HEK293 (cell line): ENCODE measurements at regions not wholly inside any gene's neighbourhood (a gene's known extent, or its start where the extent isn't known, plus 50 kb on each side); places are given as distances from the start of the nearest gene placed in this dataset.

Experiments used
- CTCF ChIA-PET: fragments of 350-600 bp; formaldehyde crosslinking; extraction: SDS; loops from one replicate; lab custom pipeline; 2021; ENCODE audit warnings: antibody characterized with exemption; lab: Yijun Ruan, JAX
- POLR2A ChIA-PET: fragments of 300-600 bp; formaldehyde crosslinking; extraction: SDS; loops from one replicate; lab custom pipeline; 2020; ENCODE audit warnings: antibody characterized with exemption, inconsistent platforms; lab: Yijun Ruan, JAX
- H3K27ac ChIP-seq: fragments of 200-500 bp; sonication (Bioruptor generic); 2 replicates; pipeline ENCODE4 v1.5.1; 2014; ENCODE audit warnings: low read depth, low read length, control low read depth, inconsistent platforms; ENCODE audit errors: extremely low read depth
- H3K36me3 ChIP-seq, 2 experiments: fragments of 200-500 bp in 1 of 2; sonication (Bioruptor generic) in 1 of 2; 1 replicate in 1 of 2; 2 replicates in 1 of 2; pipeline ENCODE4 v1.5.1; 2014 to 2017; ENCODE audit warnings: inconsistent platforms in 2 of 2, low read length in 2 of 2; ENCODE audit not compliant: control insufficient read depth in 2 of 2, insufficient read depth in 1 of 2
- H3K4me1 ChIP-seq: fragments of 200-500 bp; sonication (Bioruptor generic); 2 replicates; pipeline ENCODE4 v1.5.1; 2014; ENCODE audit warnings: mild to moderate bottlenecking, low read length, inconsistent platforms; ENCODE audit not compliant: control insufficient read depth, insufficient read depth
- H3K4me3 ChIP-seq: 2 replicates; pipeline ENCODE4 v1.5.1; 2011; ENCODE audit warnings: low read depth, mild to moderate bottlenecking, control low read depth, low read length, moderate library complexity
- H3K9me3 ChIP-seq: fragments of 200-500 bp; sonication (Bioruptor generic); 2 replicates; pipeline ENCODE4 v1.5.1; 2014; ENCODE audit warnings: low read depth, low read length, inconsistent platforms; ENCODE audit not compliant: control insufficient read depth, insufficient read depth
- GLIS1 ChIP-seq: fragments of 450-650 bp; formaldehyde crosslinking; IDR thresholded peaks from 2 replicates; pipeline ENCODE4 v1.5.1; 2016; ENCODE audit warnings: missing biosample characterization, missing genetic modification characterization
- TRIM28 ChIP-seq: IDR thresholded peaks from 2 replicates; pipeline ENCODE4 v1.6.1; 2011; ENCODE audit warnings: low read length, control low read depth, borderline replicate concordance
- ZFP41 ChIP-seq: fragments of 450-650 bp; formaldehyde crosslinking; IDR thresholded peaks from 2 replicates; pipeline ENCODE4 v1.5.1; 2016; ENCODE audit warnings: missing biosample characterization, missing genetic modification characterization, borderline replicate concordance
- ZNF112 ChIP-seq: fragments of 450-650 bp; formaldehyde crosslinking; IDR thresholded peaks from 2 replicates; pipeline ENCODE4 v1.5.0; 2017; ENCODE audit warnings: missing biosample characterization, missing genetic modification characterization
- ZNF140 ChIP-seq: fragments of 450-650 bp; formaldehyde crosslinking; IDR thresholded peaks from 2 replicates; pipeline ENCODE4 v1.5.1; 2016; ENCODE audit warnings: missing biosample characterization, missing genetic modification characterization
- ZNF155 ChIP-seq: fragments of 450-650 bp; formaldehyde crosslinking; IDR thresholded peaks from 2 replicates; pipeline ENCODE4 v1.5.1; 2016; ENCODE audit warnings: missing biosample characterization, missing genetic modification characterization
- ZNF175 ChIP-seq: fragments of 450-650 bp; formaldehyde crosslinking; IDR thresholded peaks from 2 replicates; pipeline ENCODE4 v1.5.1; 2016; ENCODE audit warnings: missing biosample characterization, missing genetic modification characterization
- ZNF416 ChIP-seq: fragments of 450-650 bp; formaldehyde crosslinking; IDR thresholded peaks from 2 replicates; pipeline ENCODE4 v1.5.1; 2016; ENCODE audit warnings: missing biosample characterization, missing genetic modification characterization
- ZNF426 ChIP-seq: fragments of 450-650 bp; formaldehyde crosslinking; IDR thresholded peaks from 2 replicates; pipeline ENCODE4 v1.5.1; 2017; ENCODE audit warnings: missing biosample characterization, missing genetic modification characterization, mild to moderate bottlenecking, inconsistent platforms, moderate library complexity
- ZNF544 ChIP-seq: fragments of 450-650 bp; formaldehyde crosslinking; IDR thresholded peaks from 2 replicates; pipeline ENCODE4 v1.5.0; 2017; ENCODE audit warnings: missing biosample characterization, missing genetic modification characterization
- ZNF658 ChIP-seq: fragments of 450-650 bp; formaldehyde crosslinking; IDR thresholded peaks from 2 replicates; pipeline ENCODE4; 2016; ENCODE audit warnings: missing biosample characterization, missing genetic modification characterization
- ZNF791 ChIP-seq: fragments of 450-650 bp; formaldehyde crosslinking; IDR thresholded peaks from 2 replicates; pipeline ENCODE4 v1.5.1; 2016; ENCODE audit warnings: missing biosample characterization, missing genetic modification characterization
- ZSCAN23 ChIP-seq: fragments of 450-650 bp; formaldehyde crosslinking; IDR thresholded peaks from 2 replicates; pipeline ENCODE4 v1.5.1; 2016; ENCODE audit warnings: missing biosample characterization, missing genetic modification characterization
- TF ChIP-seq, protein P1 (sequence below): fragments of 450-650 bp; formaldehyde crosslinking; IDR thresholded peaks from 2 replicates; pipeline ENCODE4 v1.5.1; 2016; ENCODE audit warnings: missing biosample characterization, missing genetic modification characterization
- TF ChIP-seq, protein P2 (sequence below): sonication (generic); formaldehyde crosslinking; IDR thresholded peaks from 2 replicates; pipeline ENCODE4 v1.8.1; 2022; ENCODE audit warnings: mild to moderate bottlenecking, moderate library complexity, missing genetic modification reagents
- TF ChIP-seq, protein P3 (sequence below): fragments of 450-650 bp; formaldehyde crosslinking; IDR thresholded peaks from 2 replicates; pipeline ENCODE4 v1.5.1; 2017; ENCODE audit warnings: missing biosample characterization, missing genetic modification characterization

DNA sequence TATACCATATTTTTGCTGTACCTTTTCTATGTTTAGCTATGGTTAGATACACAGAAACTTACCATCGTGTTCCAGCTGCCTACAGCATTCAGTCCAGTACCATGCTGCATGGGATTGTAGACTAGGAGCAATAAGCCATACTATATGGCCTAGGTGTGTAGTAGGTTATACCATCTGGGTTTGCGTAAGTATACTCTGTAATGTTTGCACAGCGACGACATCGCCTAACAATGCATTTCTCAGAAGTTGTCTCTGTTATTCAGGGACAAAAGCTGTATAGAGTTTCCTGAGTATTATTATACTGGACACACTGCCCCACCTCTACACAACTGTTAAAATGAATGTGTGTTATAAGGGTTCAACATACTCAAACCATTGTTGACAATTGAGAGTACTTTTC lies 93.8 kb upstream of the MKI67 start (continued):
- TF ChIP-seq ZNF791 (tag by site-specific recombination) (no peak), ZFP41 (tag by site-specific recombination) (no peak), ZNF175 (no peak), ZSCAN23 (tag by site-specific recombination) (no peak), ZNF140 (tag by site-specific recombination) (no peak)
- TF ChIP-seq, protein P1, sequence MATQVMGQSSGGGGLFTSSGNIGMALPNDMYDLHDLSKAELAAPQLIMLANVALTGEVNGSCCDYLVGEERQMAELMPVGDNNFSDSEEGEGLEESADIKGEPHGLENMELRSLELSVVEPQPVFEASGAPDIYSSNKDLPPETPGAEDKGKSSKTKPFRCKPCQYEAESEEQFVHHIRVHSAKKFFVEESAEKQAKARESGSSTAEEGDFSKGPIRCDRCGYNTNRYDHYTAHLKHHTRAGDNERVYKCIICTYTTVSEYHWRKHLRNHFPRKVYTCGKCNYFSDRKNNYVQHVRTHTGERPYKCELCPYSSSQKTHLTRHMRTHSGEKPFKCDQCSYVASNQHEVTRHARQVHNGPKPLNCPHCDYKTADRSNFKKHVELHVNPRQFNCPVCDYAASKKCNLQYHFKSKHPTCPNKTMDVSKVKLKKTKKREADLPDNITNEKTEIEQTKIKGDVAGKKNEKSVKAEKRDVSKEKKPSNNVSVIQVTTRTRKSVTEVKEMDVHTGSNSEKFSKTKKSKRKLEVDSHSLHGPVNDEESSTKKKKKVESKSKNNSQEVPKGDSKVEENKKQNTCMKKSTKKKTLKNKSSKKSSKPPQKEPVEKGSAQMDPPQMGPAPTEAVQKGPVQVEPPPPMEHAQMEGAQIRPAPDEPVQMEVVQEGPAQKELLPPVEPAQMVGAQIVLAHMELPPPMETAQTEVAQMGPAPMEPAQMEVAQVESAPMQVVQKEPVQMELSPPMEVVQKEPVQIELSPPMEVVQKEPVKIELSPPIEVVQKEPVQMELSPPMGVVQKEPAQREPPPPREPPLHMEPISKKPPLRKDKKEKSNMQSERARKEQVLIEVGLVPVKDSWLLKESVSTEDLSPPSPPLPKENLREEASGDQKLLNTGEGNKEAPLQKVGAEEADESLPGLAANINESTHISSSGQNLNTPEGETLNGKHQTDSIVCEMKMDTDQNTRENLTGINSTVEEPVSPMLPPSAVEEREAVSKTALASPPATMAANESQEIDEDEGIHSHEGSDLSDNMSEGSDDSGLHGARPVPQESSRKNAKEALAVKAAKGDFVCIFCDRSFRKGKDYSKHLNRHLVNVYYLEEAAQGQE = no peak
- TF ChIP-seq, protein P2, sequence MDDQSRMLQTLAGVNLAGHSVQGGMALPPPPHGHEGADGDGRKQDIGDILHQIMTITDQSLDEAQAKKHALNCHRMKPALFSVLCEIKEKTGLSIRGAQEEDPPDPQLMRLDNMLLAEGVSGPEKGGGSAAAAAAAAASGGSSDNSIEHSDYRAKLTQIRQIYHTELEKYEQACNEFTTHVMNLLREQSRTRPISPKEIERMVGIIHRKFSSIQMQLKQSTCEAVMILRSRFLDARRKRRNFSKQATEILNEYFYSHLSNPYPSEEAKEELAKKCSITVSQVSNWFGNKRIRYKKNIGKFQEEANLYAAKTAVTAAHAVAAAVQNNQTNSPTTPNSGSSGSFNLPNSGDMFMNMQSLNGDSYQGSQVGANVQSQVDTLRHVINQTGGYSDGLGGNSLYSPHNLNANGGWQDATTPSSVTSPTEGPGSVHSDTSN (CRISPR knock-in tag) = no peak
- TF ChIP-seq, all 188 proteins: peak for 0

DNA sequence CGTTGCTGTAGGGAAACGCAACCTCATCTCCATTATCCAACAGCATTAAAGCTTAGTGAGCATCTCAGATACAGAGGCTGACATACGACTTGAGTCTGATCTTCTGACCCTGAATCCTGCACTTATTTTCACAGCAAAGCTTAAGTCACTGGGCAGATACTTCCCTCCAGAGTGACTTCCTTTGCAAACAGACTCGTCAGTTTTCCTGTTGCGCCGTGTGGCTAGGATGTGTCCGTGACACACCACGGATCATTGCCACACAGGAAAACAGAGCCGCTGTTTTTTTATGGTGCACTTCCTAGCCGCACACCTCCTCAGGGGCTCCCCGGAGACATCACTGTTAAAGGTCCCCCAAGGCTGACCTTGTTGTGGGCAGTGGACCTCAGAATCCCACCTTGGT lies 94.9 kb upstream of the MKI67 start:
- H3K4me3 ChIP-seq = no peak overlapping the region
- CTCF ChIA-PET = interaction anchor here (0.6 to 3.2 kb wide), 3 partner anchors 10 to 1448 kb away, joined by 3 to 25 read pairs (median 3); no protein-coding TSS in a partner anchor
- POLR2A ChIA-PET = no interaction called here
- no peaks in the 10 kb centered on the region for H3K36me3 ChIP-seq
- H3K27ac ChIP-seq = no peak overlapping the region
- no peaks in the 10 kb centered on the region for H3K9me3 ChIP-seq
- TF ChIP-seq TRIM28 = no peak
- TF ChIP-seq ZNF112 (tag by site-specific recombination) = no peak
- no peak for TF ChIP-seq ZNF426 (tag by site-specific recombination)
- no peak for TF ChIP-seq ZNF416 (tag by site-specific recombination)
- TF ChIP-seq GLIS1 (tag by site-specific recombination) = no peak
- TF ChIP-seq, protein P3, sequence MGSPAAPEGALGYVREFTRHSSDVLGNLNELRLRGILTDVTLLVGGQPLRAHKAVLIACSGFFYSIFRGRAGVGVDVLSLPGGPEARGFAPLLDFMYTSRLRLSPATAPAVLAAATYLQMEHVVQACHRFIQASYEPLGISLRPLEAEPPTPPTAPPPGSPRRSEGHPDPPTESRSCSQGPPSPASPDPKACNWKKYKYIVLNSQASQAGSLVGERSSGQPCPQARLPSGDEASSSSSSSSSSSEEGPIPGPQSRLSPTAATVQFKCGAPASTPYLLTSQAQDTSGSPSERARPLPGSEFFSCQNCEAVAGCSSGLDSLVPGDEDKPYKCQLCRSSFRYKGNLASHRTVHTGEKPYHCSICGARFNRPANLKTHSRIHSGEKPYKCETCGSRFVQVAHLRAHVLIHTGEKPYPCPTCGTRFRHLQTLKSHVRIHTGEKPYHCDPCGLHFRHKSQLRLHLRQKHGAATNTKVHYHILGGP (tag by site-specific recombination) = no peak
- no peak for TF ChIP-seq ZNF155 (tag by site-specific recombination)
- no peaks in the 10 kb centered on the region for H3K4me1 ChIP-seq

DNA sequence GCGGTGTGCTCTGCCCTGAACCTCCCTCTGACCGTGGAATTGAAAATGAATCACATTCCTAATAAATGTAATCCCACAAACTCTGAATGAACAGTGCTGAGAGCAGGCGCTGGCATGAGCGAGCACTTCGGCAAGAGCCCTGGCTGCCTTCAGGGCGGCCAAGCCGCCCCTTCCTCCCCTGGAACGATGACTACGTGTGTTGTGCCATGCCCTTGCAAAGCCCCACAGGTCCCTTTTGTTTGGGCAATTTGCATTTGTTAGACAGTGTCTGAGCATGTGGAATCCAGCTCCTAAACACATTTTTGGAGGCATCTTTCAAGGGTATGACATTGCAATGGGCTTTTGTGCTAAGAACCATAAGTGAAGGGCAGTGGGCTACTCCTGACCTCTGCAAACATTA lies 95.6 kb upstream of the MKI67 start:
- Histone ChIP-seq H3K4me3 (no peak overlapping the region), H3K4me1 (no peaks in the 10 kb centered on the region), H3K27ac (no peak overlapping the region), H3K36me3 (no peaks in the 10 kb centered on the region), H3K9me3 (no peaks in the 10 kb centered on the region)
- ChIA-PET CTCF (interaction anchor here (0.6 to 3.2 kb wide), 3 partner anchors 10 to 1309 kb away, joined by 3 to 25 read pairs (median 3); no protein-coding TSS in a partner anchor), POLR2A (no interaction called here)
- TF ChIP-seq ZNF658 (tag by site-specific recombination) = no peak
- no peak for TF ChIP-seq ZNF544 (tag by site-specific recombination)
